Fibroblast of pulmonary artery (primary cell): ENCODE measurements at regions not wholly inside any gene's neighbourhood (a gene's known extent, or its start where the extent isn't known, plus 50 kb on each side); places are given as distances from the start of the nearest gene placed in this dataset.

Experiments
- DNase-seq: peaks from one replicate; pipeline ENCODE4 v3.0.0-alpha.2; 2010; ENCODE audit warnings: low read depth
- H3K4me3 ChIP-seq: replicated peaks from 2 replicates; pipeline ENCODE4 v1.5.1; 2011; ENCODE audit warnings: low read depth, mild to moderate bottlenecking, control low read depth, low read length, moderate library complexity
- TF ChIP-seq, protein P1 (sequence below): IDR thresholded peaks from 2 replicates; pipeline ENCODE4 v1.5.1; 2011; ENCODE audit warnings: mild to moderate bottlenecking, control low read depth, low read length, inconsistent platforms; ENCODE audit errors: missing control alignments

DNA sequence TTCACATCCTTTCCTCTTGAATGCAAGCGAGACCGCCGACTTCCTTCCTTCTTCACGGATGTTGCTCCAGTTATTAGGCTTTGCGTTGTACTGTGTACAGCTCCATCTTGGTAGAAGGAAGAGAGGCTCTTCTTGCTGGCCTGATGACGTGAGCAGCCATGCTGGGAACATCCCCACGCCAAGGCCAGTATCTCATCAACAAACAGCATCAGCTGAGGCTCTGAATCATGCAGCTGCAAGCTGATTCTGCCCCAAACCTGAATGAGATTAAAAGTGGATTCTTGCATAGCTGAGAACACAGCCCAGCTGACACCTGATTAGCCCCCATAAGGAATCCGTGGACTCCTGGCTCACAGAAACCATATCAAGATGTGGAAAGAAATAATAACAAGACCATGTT is 809.6 kb downstream of the EFNB2 start:
- DNase-seq, result no peak
- TF ChIP-seq, protein P1, sequence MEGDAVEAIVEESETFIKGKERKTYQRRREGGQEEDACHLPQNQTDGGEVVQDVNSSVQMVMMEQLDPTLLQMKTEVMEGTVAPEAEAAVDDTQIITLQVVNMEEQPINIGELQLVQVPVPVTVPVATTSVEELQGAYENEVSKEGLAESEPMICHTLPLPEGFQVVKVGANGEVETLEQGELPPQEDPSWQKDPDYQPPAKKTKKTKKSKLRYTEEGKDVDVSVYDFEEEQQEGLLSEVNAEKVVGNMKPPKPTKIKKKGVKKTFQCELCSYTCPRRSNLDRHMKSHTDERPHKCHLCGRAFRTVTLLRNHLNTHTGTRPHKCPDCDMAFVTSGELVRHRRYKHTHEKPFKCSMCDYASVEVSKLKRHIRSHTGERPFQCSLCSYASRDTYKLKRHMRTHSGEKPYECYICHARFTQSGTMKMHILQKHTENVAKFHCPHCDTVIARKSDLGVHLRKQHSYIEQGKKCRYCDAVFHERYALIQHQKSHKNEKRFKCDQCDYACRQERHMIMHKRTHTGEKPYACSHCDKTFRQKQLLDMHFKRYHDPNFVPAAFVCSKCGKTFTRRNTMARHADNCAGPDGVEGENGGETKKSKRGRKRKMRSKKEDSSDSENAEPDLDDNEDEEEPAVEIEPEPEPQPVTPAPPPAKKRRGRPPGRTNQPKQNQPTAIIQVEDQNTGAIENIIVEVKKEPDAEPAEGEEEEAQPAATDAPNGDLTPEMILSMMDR, result no peak
- no peak overlapping the region for H3K4me3 ChIP-seq

DNA sequence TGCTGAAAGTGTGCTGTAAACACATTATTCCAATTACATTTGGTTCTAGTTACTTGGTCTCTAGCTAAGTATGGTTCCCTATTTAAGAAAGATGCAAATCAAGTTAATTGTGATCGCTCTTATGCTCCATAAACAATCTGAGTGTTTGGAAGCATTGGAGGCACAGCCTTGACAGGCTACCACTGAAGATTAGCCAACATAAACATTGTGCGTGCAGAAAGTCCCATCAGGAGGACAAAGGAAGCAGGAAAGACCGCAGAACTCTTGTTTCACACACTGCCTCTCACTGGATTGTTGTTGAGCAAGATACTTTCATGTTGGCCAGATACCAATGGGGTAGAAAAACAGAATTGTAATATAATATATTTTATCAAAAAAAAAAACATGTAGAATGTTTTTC is 814.4 kb downstream of the EFNB2 start:
- peak; percentile 61 for DNase-seq
- TF ChIP-seq, protein P1, result no peak

DNA sequence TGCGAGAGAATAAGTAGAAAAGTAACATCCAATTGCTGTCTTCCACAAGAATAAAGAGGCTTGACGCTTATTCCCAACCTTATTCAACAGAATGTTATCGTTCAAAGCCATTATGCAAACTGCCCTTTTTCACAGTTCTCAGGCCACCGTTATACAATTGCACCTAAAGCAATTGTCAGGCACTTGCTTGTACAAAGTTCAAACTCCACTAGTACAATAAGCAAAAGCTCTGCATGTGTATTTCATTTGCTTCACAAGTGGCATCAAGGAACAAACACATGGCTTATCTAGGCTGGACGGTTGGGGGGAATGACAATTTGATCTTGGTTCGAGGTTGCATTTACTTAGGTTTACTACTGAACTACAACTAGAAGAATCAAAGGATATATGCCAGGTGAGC is 815.6 kb downstream of the EFNB2 start:
- no peak overlapping the region for H3K4me3 ChIP-seq
- TF ChIP-seq, protein P1, result no peak
- no peak for DNase-seq

More for the DNA sequence above, 814.4 kb downstream of the EFNB2 start:
- H3K4me3 ChIP-seq, result no peak overlapping the region

DNA sequence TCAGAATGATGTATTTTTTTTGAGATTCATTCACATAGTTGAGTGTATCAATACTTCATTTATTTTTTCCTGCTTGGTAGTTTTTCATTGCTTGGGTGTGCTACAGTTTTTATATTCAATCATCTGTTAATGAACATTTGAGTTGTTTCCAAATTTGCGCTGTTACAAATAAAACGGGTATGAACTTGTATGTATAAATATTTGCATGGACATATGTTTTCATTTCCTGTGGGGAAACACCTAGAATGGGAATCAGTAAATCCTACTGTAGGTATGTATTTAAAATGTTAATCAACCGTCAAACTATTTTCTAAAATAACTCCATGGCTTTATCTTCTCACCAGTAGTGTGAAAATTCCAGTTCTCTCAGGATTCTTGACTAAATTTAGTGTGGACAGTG is 826.3 kb downstream of the EFNB2 start:
- H3K4me3 ChIP-seq, result no peak overlapping the region
- no peak for DNase-seq
- TF ChIP-seq, protein P1, result no peak

DNA sequence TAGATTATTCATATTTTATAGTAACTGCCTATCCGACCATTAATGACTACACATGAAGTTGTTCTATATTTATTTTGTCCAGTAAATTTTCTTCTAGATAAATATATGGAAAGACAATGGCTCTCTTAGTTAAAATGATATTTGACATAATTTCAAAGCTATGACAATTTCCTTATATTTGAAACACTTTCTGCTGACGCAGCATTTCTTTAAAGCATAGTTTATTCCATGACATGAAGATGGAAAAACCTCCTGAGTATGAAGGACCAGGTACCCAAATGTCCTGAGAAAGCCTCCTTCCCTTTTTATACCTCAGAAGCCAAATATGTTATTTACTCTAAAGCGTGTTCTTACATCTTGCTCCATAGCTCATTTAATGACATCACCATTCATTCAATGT is 831.6 kb downstream of the EFNB2 start:
- TF ChIP-seq, protein P1, result no peak

DNA sequence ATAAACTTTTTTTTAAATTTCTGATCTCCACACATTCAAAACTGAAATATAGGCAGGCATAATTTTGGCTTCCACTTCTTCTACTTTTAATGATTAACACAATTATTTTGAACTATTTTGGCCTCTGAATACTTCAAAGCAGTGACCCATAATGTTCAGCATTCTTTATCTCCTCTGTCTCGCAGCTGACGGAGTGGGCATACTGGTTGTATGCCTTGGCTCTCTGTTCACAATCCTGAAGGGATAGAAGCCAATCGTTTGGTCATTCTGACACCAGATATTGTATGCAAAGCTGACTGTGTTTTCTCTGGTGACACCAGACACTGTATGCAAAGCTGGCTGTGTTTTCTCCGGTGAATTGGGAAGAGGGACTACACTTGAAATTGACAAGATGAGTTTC is 833.0 kb downstream of the EFNB2 start:
- no peak for DNase-seq
- TF ChIP-seq, protein P1, result no peak
- H3K4me3 ChIP-seq, result no peak overlapping the region

More for the DNA sequence above, 831.6 kb downstream of the EFNB2 start:
- no peak for DNase-seq
- H3K4me3 ChIP-seq, result no peak overlapping the region

DNA sequence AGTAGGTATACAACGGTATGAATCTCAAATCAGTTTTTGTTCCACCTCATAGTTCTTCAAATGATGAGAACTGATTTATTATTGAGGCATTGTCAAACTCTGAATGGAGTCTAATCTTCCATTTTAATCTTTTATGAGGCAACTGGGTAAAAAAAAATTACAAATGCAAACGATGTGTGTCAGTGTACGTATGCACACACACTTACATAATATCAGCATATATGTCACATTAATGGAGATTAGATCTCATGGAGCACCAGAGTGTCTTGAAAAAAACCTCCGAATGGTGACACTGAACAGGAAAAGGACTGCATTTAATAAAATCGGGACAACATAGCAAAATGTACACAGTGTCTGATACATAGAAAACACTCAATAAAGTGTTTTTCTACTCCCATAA is 842.7 kb downstream of the EFNB2 start:
- TF ChIP-seq, protein P1, result no peak
- H3K4me3 ChIP-seq, result no peak overlapping the region
- no peak for DNase-seq
